ENCODE measurements at regions not wholly inside any gene's neighbourhood (a gene's known extent, or its start where the extent isn't known, plus 50 kb on each side); places are given as distances from the start of the nearest gene placed in this dataset.

DNA sequence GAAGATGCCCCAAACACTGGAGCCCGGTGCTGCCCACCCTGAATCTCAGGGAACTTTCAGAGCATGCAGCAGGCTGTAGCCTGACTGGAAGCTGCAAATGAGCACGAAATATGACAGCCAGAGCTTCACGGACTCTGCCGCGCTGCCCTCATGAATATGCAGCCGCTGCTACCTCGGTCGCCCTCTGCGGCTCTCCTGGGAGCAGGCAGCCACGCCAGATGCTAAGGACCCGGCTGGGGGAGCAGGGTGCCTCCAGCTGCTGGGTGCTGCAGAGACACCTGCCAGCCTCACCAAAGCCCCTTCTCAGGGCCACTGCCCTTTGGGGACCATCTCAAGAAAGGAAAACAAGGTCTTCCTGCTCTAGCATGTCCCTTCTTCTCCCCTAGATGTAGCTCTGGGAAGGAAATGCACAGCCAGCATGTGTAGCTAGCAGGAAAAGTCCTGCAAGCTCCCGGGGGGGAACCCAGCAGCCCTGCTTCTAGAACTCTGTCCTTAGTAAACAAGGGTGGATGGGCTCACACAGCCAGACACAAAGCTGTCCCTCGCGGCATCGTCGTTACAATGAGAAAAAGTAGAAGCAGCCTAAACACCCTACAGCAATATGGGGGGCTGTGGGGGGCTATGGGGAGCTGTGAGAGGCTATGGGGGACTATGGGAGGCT, 56.8 kb upstream of the OLFM1 start:
- TF ChIP-seq, protein P1, sequence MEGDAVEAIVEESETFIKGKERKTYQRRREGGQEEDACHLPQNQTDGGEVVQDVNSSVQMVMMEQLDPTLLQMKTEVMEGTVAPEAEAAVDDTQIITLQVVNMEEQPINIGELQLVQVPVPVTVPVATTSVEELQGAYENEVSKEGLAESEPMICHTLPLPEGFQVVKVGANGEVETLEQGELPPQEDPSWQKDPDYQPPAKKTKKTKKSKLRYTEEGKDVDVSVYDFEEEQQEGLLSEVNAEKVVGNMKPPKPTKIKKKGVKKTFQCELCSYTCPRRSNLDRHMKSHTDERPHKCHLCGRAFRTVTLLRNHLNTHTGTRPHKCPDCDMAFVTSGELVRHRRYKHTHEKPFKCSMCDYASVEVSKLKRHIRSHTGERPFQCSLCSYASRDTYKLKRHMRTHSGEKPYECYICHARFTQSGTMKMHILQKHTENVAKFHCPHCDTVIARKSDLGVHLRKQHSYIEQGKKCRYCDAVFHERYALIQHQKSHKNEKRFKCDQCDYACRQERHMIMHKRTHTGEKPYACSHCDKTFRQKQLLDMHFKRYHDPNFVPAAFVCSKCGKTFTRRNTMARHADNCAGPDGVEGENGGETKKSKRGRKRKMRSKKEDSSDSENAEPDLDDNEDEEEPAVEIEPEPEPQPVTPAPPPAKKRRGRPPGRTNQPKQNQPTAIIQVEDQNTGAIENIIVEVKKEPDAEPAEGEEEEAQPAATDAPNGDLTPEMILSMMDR (IDR thresholded peaks at IDR 0.05; ENCODE audit: extremely low read depth, missing control alignments) = no peak
- no peak for DNase-seq (ENCODE audit: low spot score)

DNA sequence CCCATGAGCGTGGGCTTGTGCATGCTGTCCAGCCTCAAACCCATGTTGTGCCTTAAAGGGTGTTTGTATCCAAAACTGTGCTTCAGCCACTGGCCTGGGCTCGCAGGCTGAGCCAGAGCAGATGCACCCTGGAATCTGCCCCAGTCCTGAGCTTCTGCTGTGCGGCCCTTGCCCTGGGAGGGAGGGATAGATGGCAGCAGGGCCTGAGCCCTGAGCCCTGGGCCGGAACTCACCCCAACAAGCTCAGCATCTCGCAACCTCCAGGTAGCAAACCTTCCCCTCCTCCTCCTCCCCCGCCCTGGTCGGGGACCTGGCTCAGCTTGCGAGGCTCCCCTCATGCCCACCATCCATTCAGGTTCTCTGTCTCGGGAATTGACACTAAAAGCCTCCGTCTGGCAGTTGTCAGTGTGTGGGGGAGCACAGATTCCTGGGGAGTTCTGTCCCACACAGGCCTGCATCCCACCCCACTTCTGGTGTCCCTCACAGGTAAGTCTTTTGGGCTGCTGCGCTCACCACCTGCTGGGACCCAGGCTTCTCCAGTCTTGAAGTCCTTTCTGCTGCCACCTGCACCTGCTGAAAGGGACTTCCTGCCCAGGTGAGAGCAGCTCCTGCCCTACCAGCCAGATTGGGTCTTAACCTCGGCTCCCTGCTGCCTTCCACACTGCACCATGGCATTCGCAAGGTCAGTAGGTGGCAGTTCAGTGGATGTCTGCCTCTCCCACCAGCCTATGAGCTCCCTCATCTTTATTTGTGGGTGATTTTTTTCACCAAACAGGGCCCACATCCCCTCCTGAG, 55.2 kb upstream of the OLFM1 start:
- no peak for DNase-seq (ENCODE audit: low spot score)
- TF ChIP-seq, protein P1 (IDR thresholded peaks at IDR 0.05; ENCODE audit: extremely low read depth, missing control alignments) = no peak

DNA sequence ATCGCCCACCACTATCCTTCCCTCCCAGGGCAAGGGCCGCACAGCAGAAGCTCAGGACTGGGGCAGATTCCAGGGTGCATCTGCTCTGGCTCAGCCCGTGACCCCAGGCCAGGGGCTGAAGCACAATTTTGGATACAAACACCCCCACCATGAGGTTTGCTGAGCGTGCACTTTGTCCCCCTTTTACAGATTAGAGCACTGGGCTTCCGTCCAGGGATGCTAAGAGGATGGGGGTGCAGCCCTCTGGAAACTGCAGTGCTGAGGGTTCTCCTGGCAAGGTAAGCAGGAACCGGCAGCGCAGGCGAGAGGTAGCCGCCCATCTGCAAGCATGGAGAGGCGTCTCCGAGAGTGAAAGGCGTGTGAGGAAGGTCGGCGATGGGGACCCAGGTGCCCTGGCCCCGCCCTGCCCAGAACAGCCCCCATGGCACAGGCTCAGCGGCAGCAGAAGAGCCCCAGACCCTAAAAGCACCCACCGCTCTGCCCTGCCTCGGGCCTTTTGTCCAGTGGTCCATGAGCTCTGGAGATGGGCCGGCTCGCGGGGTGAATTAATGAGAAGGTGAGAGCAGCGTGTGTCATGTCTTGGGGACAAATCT, 54.5 kb upstream of the OLFM1 start:
- no peak for DNase-seq (ENCODE audit: low spot score)
- TF ChIP-seq, protein P1 (IDR thresholded peaks at IDR 0.05; ENCODE audit: extremely low read depth, missing control alignments) = no peak

DNA sequence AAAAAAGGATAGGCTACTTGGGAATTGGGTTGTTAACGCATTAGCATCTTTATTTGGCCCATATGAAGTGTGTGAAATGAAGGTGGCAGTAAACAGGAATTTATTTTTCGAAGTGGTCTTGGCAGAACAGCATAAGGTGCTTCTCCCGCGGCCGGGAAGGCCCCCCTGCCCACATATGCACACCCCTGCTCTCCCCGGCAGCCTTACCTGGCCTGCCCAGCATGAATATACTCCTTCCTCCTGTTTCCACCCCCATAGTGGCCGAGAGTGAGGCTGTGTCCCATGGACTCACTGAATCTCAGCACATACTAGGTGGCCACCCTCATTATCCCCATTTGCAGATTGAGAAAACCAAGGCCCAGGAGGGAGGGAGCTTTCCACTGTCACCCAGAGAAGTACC, 54.0 kb upstream of the OLFM1 start:
- TF ChIP-seq, protein P1 (IDR thresholded peaks at IDR 0.05; ENCODE audit: extremely low read depth, missing control alignments) = no peak
- DNase-seq (ENCODE audit: low spot score) = no peak

DNA sequence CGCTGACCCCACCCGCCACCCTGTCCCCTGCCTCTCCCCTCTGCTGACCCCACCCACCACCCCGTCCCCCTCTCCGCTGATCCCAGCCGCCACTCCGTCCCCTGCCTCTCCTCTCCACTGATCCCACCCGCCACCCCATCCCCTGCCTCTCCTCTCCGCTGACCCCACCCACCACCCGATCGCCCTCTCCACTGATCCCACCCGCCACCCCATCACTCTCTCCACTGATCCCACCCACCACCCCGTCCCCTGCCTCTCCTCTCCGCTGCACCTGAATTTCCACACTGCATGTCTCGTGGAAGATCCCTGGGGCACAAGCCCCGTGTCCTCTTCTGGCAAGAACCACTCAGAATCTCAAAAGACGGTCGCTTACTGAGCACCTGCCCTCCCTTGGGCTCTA, 53.4 kb upstream of the OLFM1 start:
- TF ChIP-seq, protein P1 (IDR thresholded peaks at IDR 0.05; ENCODE audit: extremely low read depth, missing control alignments) = no peak
- DNase-seq (ENCODE audit: low spot score) = no peak

DNA sequence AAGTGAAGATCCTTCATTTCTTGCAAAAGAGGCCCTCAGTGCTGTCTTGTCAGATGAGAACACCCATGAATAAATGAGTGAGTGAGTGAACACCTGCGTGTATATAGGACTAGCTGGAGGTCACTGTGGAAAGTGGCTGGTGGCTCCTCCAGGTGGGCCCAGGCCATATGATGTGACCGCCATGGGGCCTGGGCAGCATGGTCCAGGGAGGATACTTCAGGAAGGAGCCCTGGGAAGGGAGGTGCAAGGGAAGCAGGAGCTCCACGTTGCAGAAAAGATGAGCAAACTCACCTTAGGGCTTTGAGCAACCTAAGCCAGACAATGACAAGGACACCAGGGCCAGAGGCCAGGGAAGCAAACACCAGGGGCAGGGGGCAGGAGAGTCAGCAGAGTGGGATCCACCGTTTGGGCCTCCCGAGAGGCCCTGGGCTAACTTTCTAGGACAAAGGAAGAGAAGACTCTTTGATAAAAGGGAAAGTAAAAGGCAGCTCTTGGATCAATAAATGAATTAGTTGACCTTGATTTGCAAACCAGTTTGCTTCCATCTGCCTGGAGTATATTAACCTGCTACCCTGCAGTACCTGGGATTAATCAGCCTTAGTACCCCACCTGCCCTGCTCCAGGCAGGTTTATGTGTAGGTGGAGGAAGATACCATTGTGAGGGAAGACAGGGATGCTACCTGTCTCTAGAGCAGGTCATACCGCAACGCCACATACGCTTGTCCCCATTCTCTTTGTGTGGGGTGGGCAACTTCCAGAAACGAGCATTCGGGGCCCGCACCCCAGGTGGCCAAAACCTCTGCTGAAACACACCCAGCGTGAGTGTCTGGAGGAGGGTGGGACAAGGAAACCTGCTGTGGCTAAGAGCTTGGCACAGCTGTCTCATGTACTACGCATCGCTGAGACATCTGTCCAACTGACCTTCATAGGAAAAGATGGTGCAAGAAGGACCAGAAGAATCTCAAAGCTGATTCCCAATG, 51.4 kb upstream of the OLFM1 start:
- no peak for DNase-seq (ENCODE audit: low spot score)
- TF ChIP-seq, protein P1 (IDR thresholded peaks at IDR 0.05; ENCODE audit: extremely low read depth, missing control alignments) = no peak
